GM18861 (cell line): ENCODE measurements at regions not wholly inside any gene's neighbourhood (a gene's known extent, or its start where the extent isn't known, plus 50 kb on each side); places are given as distances from the start of the nearest gene placed in this dataset.
"Not testable (repeated sequence)": the region's sequence is repeated elsewhere in the genome, so short reads cannot be mapped to it uniquely, and the experiment has no call there.

ENCODE experiments used
- ATAC-seq: cut with Tn5 transposase; IDR thresholded peaks from one replicate; pipeline ENCODE4 v1.9.1; 2021; ENCODE audit not compliant: unreplicated experiment

- ATAC-seq = no peak
These were observed 675.3 kb downstream of the LTN1 start for GRCh38 chr21:28317177-28317950.

GRCh38 chr21:28311411-28312190, 681.1 kb downstream of the LTN1 start:
- no peak for ATAC-seq

GRCh38 chr21:28310711-28311110, 682.0 kb downstream of the LTN1 start:
- no peak for ATAC-seq

GRCh38 chr21:28310171-28310685, 682.4 kb downstream of the LTN1 start:
- ATAC-seq = no peak

GRCh38 chr21:28309596-28309995, 683.1 kb downstream of the LTN1 start:
- ATAC-seq = no peak

- no peak for ATAC-seq
These were observed 684.2 kb downstream of the LTN1 start for GRCh38 chr21:28308516-28308915.

- ATAC-seq = no peak
These were observed 692.7 kb downstream of the LTN1 start for GRCh38 chr21:28299946-28300345.

- ATAC-seq = no peak
These were observed 694.4 kb downstream of the LTN1 start for GRCh38 chr21:28298251-28298672.

GRCh38 chr21:28294051-28294450, 698.6 kb downstream of the LTN1 start:
- ATAC-seq = no peak

- no peak for ATAC-seq
These were observed 708.8 kb downstream of the LTN1 start for GRCh38 chr21:28283641-28284490.

- ATAC-seq = no peak
These were observed 709.8 kb downstream of the LTN1 start for GRCh38 chr21:28282833-28283232.

GRCh38 chr21:28281357-28281756, 711.3 kb downstream of the LTN1 start:
- not testable (repeated sequence) for ATAC-seq

GRCh38 chr21:28280611-28281010, 712.1 kb downstream of the LTN1 start:
- ATAC-seq = no peak

GRCh38 chr21:28277324-28277723, 715.4 kb downstream of the LTN1 start:
- ATAC-seq = no peak

- ATAC-seq = no peak
These were observed 720.2 kb downstream of the LTN1 start for GRCh38 chr21:28272272-28272992.

GRCh38 chr21:28269173-28269572, 723.5 kb downstream of the LTN1 start:
- no peak for ATAC-seq

- ATAC-seq = no peak
These were observed 724.0 kb downstream of the LTN1 start for GRCh38 chr21:28268685-28269084.

- ATAC-seq = no peak
These were observed 725.2 kb downstream of the LTN1 start for GRCh38 chr21:28267449-28267848.

- ATAC-seq = no peak
These were observed 726.6 kb downstream of the LTN1 start for GRCh38 chr21:28266061-28266460.

- ATAC-seq = no peak
These were observed 728.7 kb downstream of the LTN1 start for GRCh38 chr21:28263974-28264373.
